GM03348 (cell line): ENCODE measurements at regions not wholly inside any gene's neighbourhood (a gene's known extent, or its start where the extent isn't known, plus 50 kb on each side); places are given as distances from the start of the nearest gene placed in this dataset.

Experiments used
- DNase-seq: peaks from one replicate; pipeline ENCODE4 v3.0.0; 2012; ENCODE audit warnings: low spot score

- no peak for DNase-seq
Observed at GRCh38 chr12:42677461-42677860, 87.9 kb upstream of the PRICKLE1 start.

GRCh38 chr12:42673535-42673934, 84.0 kb upstream of the PRICKLE1 start:
- DNase-seq, result no peak

GRCh38 chr12:42670719-42671118, 81.2 kb upstream of the PRICKLE1 start:
- DNase-seq, result no peak

- no peak for DNase-seq
Observed at GRCh38 chr12:42669553-42669952, 80.0 kb upstream of the PRICKLE1 start.

GRCh38 chr12:42666671-42667243, 77.2 kb upstream of the PRICKLE1 start:
- DNase-seq, result no peak

- no peak for DNase-seq
Observed at GRCh38 chr12:42663621-42664020, 74.1 kb upstream of the PRICKLE1 start.

GRCh38 chr12:42660968-42661937, 71.7 kb upstream of the PRICKLE1 start:
- no peak for DNase-seq

- no peak for DNase-seq
Observed at GRCh38 chr12:42660117-42660516, 70.6 kb upstream of the PRICKLE1 start.

GRCh38 chr12:42652048-42652447, 62.5 kb upstream of the PRICKLE1 start:
- DNase-seq, result no peak

- no peak for DNase-seq
Observed at GRCh38 chr12:42648061-42648460, 58.5 kb upstream of the PRICKLE1 start.

GRCh38 chr12:42643881-42644579, 54.5 kb upstream of the PRICKLE1 start:
- DNase-seq, result no peak

- DNase-seq, result no peak
Observed at GRCh38 chr12:42641221-42641885, 51.8 kb upstream of the PRICKLE1 start.

GRCh38 chr12:42640391-42640790, 50.8 kb upstream of the PRICKLE1 start:
- no peak for DNase-seq

GRCh38 chr12:42639556-42639955, 50.0 kb upstream of the PRICKLE1 start:
- DNase-seq, result no peak
